Rectal smooth muscle tissue (tissue), 1 donor: ENCODE measurements at regions not wholly inside any gene's neighbourhood (a gene's known extent, or its start where the extent isn't known, plus 50 kb on each side); places are given as distances from the start of the nearest gene placed in this dataset.

Experiments used
- H3K27ac ChIP-seq: one replicate; pipeline ENCODE4 v1.7.0; 2013; ENCODE audit warnings: low read depth, low read length, inconsistent platforms
- H3K27me3 ChIP-seq: one replicate; pipeline ENCODE4 v1.7.0; 2013; ENCODE audit warnings: low read length; ENCODE audit not compliant: control insufficient read depth, insufficient read depth
- H3K36me3 ChIP-seq: one replicate; pipeline ENCODE4 v1.7.0; 2013; ENCODE audit warnings: low read length; ENCODE audit not compliant: control insufficient read depth, insufficient read depth
- H3K4me1 ChIP-seq: one replicate; pipeline ENCODE4 v1.7.0; 2013; ENCODE audit warnings: low read length; ENCODE audit not compliant: control insufficient read depth, insufficient read depth
- H3K4me3 ChIP-seq: one replicate; pipeline ENCODE4 v1.7.0; 2013; ENCODE audit warnings: low read length
- H3K9ac ChIP-seq: one replicate; pipeline ENCODE4 v1.7.0; 2013; ENCODE audit warnings: low read length

DNA sequence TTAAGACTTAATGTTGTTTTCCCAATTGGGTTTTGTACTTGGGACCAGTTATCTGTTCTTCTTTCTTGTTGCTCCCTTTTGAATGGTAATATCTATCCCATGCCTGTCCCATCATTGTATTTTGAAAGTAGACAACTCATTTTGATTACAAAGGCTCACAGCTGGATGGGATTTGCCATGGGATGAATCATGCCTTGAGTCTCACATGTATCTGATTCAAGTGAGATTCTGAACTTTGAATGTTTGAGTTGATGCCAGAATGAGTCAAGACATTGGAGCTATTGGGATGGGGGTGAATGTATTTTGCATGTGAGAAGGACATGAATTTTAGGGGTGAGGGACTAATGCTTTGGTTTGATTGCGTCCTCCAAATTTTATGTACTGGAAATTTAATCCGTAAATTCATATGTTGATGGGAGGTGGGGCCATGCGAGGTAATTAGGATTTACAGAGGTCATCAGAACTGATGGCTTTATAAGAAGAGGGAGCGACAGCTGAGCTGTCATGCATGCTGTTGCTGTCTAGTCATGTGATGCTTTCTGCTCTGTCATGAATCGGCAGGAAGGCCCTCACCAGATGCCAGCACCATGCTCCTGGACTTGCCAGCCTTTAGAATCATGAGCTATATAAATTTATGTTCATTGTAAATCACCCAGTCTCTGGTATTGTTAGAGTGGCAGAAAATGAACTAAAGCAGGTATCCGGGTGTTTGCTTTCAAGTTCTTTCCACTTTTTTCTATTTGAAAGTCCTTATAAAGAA is 741.3 kb upstream of the RAB6C start:
- H3K27me3 ChIP-seq: no peaks in the 10 kb centered on the region
- no peak overlapping the region for H3K27ac ChIP-seq
- no peaks in the 10 kb centered on the region for H3K36me3 ChIP-seq
- H3K4me1 ChIP-seq: no peaks in the 10 kb centered on the region
- no peak overlapping the region for H3K4me3 ChIP-seq
- H3K9ac ChIP-seq: no peak overlapping the region

DNA sequence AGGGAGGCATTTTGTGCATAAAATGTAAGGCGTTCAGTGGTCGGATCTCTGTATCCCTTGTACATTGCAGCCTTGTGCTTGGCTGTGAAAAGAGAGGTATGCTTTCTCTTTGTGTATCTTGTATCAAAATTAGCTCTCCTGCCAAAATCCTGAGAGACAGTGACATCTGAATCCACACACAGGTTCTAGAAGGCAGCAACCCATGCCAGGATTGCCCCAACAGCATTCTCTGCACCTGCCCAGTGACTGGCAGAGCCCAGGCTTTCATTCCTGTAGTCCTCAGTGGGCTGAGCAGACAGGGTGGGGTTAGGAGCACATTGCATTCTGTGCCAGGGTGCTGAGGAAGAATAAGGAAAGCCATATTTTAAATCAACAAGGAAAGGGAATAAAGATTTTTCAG is 740.3 kb upstream of the RAB6C start:
- no peaks in the 10 kb centered on the region for H3K27me3 ChIP-seq
- H3K27ac ChIP-seq: no peak overlapping the region
- no peaks in the 10 kb centered on the region for H3K4me1 ChIP-seq
- H3K4me3 ChIP-seq: no peak overlapping the region
- no peaks in the 10 kb centered on the region for H3K36me3 ChIP-seq
- no peak overlapping the region for H3K9ac ChIP-seq

DNA sequence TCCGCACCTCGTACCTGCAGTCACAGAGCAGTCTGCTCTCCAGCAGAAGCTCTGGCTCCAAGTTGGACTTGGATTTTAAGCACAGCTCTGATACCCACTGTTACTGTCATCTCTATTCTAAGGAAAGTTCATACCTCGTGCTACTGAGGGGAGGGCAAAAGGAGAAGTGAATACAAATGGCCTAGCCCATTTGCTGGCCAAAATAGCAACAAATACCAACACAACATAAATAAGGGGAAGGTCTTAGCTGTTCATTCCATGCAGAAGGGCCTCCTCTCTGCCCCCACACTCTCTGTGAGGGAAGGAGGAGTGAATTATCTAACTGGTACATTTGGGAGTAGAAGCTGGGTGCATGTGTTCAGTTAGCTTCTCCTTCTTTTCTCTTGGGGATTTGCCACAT is 739.4 kb upstream of the RAB6C start:
- Histone ChIP-seq H3K4me3 (no peak overlapping the region), H3K27me3 (no peaks in the 10 kb centered on the region), H3K27ac (no peak overlapping the region), H3K4me1 (no peaks in the 10 kb centered on the region), H3K9ac (no peak overlapping the region), H3K36me3 (no peaks in the 10 kb centered on the region)

DNA sequence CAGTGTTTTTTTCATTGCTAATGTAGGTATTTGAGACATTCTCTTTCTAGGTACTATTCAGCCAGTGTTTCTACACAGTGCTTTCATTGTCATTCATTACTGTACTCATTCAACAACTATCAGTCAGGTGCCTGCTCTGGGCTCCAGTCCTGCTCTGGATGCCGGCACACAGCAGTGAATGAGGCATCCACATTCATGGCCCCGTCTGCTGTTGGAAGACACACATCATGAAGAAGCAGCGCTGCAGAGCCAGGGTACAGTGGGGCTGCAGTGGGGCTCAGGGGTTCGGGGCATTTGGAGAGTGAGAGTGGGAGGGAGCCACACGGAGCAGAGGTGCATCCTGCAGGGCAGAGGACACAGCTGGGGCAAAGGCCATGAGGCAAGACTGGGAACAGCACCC is 737.2 kb upstream of the RAB6C start:
- no peak overlapping the region for H3K4me3 ChIP-seq
- no peak overlapping the region for H3K9ac ChIP-seq
- no peaks in the 10 kb centered on the region for H3K36me3 ChIP-seq
- no peaks in the 10 kb centered on the region for H3K27me3 ChIP-seq
- H3K4me1 ChIP-seq: no peaks in the 10 kb centered on the region
- H3K27ac ChIP-seq: no peak overlapping the region

GRCh38 chr2:129247751-129248150 is 731.7 kb upstream of the RAB6C start:
- Histone ChIP-seq H3K27ac (no peak overlapping the region), H3K27me3 (no peaks in the 10 kb centered on the region), H3K4me1 (no peaks in the 10 kb centered on the region), H3K36me3 (no peaks in the 10 kb centered on the region), H3K4me3 (no peak overlapping the region), H3K9ac (no peak overlapping the region)

GRCh38 chr2:129248198-129248597 is 731.3 kb upstream of the RAB6C start:
- H3K4me1 ChIP-seq: no peaks in the 10 kb centered on the region
- H3K9ac ChIP-seq: no peak overlapping the region
- no peak overlapping the region for H3K27ac ChIP-seq
- no peak overlapping the region for H3K4me3 ChIP-seq
- no peaks in the 10 kb centered on the region for H3K36me3 ChIP-seq
- H3K27me3 ChIP-seq: no peaks in the 10 kb centered on the region

- Histone ChIP-seq H3K27ac (no peak overlapping the region), H3K9ac (no peak overlapping the region), H3K36me3 (no peaks in the 10 kb centered on the region), H3K4me3 (no peak overlapping the region), H3K4me1 (no peaks in the 10 kb centered on the region), H3K27me3 (no peaks in the 10 kb centered on the region)
Observed at GRCh38 chr2:129252781-129253460, 726.5 kb upstream of the RAB6C start.

- H3K27me3 ChIP-seq: no peaks in the 10 kb centered on the region
- no peak overlapping the region for H3K4me3 ChIP-seq
- H3K36me3 ChIP-seq: no peaks in the 10 kb centered on the region
- no peaks in the 10 kb centered on the region for H3K4me1 ChIP-seq
- no peak overlapping the region for H3K27ac ChIP-seq
- no peak overlapping the region for H3K9ac ChIP-seq
Observed at GRCh38 chr2:129253461-129253812, 726.0 kb upstream of the RAB6C start.

DNA sequence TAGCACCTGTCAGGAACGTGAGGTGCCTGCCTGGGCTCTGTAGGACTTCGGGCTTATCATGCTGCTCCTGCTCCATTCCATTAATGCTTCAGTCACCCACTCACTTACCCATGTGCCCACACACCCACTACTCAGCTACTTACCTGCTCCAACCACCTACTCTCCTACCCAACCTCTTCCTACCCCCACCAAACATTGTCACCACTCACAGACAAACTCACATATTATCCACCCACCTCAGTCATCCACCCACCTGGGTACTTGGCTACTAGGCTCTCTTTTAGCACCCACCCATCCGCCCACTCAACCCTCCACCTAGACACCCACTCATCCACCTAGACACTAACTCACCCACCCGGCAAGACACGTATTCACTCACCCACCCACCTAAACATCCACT is 724.7 kb upstream of the RAB6C start:
- no peaks in the 10 kb centered on the region for H3K36me3 ChIP-seq
- H3K9ac ChIP-seq: no peak overlapping the region
- H3K27me3 ChIP-seq: no peaks in the 10 kb centered on the region
- no peaks in the 10 kb centered on the region for H3K4me1 ChIP-seq
- no peak overlapping the region for H3K4me3 ChIP-seq
- no peak overlapping the region for H3K27ac ChIP-seq

DNA sequence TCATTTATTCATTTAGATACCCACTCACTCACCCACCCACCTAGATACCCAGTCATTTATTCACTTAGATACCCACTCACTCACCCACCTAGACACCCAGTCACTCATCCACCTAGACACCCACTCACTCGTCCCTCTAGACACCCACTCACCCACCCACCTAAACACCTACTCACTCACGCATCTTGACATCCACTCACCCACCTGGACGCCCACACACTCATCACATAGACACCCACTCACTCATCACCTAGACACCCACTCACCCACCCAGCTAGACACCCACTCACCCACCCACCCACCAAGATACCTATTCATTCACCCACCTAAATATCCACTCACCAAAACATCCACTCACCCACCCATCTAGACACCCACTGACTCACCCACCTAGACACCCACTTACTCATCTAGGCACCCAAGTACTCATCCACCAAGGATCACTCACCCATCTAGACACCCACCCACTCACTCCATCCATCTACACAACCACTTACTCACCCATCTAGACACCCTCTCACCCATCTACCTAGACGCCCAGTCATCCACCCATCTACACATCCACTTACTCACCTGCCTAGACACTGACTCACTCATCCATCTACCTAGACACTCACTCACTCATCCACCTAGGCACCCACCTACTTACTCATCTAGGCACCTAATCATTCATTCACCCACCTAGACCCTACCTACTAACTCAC is 723.7 kb upstream of the RAB6C start:
- Histone ChIP-seq H3K4me3 (no peak overlapping the region), H3K4me1 (no peaks in the 10 kb centered on the region), H3K36me3 (no peaks in the 10 kb centered on the region), H3K27me3 (no peaks in the 10 kb centered on the region), H3K27ac (no peak overlapping the region), H3K9ac (no peak overlapping the region)

GRCh38 chr2:129256642-129257041 is 722.8 kb upstream of the RAB6C start:
- H3K36me3 ChIP-seq: no peaks in the 10 kb centered on the region
- no peak overlapping the region for H3K27ac ChIP-seq
- no peak overlapping the region for H3K4me3 ChIP-seq
- no peak overlapping the region for H3K9ac ChIP-seq
- no peaks in the 10 kb centered on the region for H3K27me3 ChIP-seq
- no peaks in the 10 kb centered on the region for H3K4me1 ChIP-seq

GRCh38 chr2:129262934-129263333 is 716.5 kb upstream of the RAB6C start:
- Histone ChIP-seq H3K36me3 (no peaks in the 10 kb centered on the region), H3K27ac (no peak overlapping the region), H3K4me3 (no peak overlapping the region), H3K9ac (no peak overlapping the region), H3K4me1 (no peaks in the 10 kb centered on the region), H3K27me3 (no peaks in the 10 kb centered on the region)
